GM12878 (cell line): ENCODE measurements at regions not wholly inside any gene's neighbourhood (a gene's known extent, or its start where the extent isn't known, plus 50 kb on each side); places are given as distances from the start of the nearest gene placed in this dataset.

ENCODE experiments used
- ATF7 ChIP-seq: fragments of 450-650 bp; IDR thresholded peaks from 2 replicates; pipeline ENCODE4 v1.6.1; 2016; ENCODE audit warnings: low read depth, mild to moderate bottlenecking
- BCL3 ChIP-seq: IDR thresholded peaks from 2 replicates; pipeline ENCODE4 v1.6.1; 2011; ENCODE audit warnings: borderline replicate concordance, low read depth, mild to moderate bottlenecking, moderate library complexity, low read length; ENCODE audit not compliant: insufficient read depth, poor library complexity, severe bottlenecking
- CREB1 ChIP-seq: IDR thresholded peaks from 2 replicates; pipeline ENCODE4 v1.6.1; 2012; ENCODE audit warnings: low read depth, mild to moderate bottlenecking, inconsistent platforms
- CTCF ChIP-seq, 3 experiments: IDR thresholded peaks in 2 of 3; conservative IDR thresholded peaks in 1 of 3; 2 replicates each; pipeline ENCODE4 v1.5.1; 2011; ENCODE audit warnings: low read depth in 3 of 3, low read length in 3 of 3, mild to moderate bottlenecking in 3 of 3, control low read depth in 2 of 3, moderate library complexity in 2 of 3, inconsistent platforms in 1 of 3, mixed read lengths in 1 of 3; ENCODE audit not compliant: control insufficient read depth in 2 of 3, insufficient read depth in 1 of 3; ENCODE audit errors: extremely low read depth in 1 of 3
- POLR2A ChIP-seq: IDR thresholded peaks from 2 replicates; pipeline ENCODE4 v1.6.1; 2011; ENCODE audit warnings: low read depth, mild to moderate bottlenecking, low read length
- RAD21 ChIP-seq: IDR thresholded peaks from 2 replicates; pipeline ENCODE4 v1.6.1; 2011; ENCODE audit warnings: mild to moderate bottlenecking, low read depth, low read length, moderate library complexity; ENCODE audit not compliant: insufficient read depth
- SREBF2 ChIP-seq: IDR thresholded peaks from 2 replicates; pipeline ENCODE4 v1.6.1; 2012; ENCODE audit warnings: mild to moderate bottlenecking, low read length

DNA sequence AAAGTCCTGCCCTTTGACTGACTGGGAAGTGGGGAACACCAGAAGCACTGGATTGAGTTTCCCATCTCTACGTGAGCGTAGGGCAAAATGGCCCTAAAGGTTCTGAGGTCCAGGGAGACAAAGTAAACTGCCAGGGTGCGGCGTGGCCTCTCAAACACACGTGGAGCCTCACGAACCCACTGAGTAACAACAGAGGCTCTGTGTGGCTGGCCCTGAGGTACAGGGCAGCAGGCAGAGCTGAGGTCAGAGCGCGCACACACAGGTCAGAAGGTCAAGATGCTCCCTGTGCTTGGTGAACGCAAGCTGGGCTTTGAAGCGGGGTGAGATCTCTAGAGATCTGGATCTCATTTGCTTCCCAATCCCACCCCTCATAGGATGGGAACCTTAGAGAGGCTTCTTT, 99.0 kb upstream of the ZMIZ1 start:
- no peak for TF ChIP-seq SREBF2
- TF ChIP-seq BCL3 = no peak
- TF ChIP-seq RAD21 = no peak
- TF ChIP-seq ATF7 = no peak
- no peak for TF ChIP-seq CTCF (IDR thresholded peaks at IDR 0.05 in 2 of 3, conservative IDR thresholded peaks at IDR 0.05 in 1 of 3; ENCODE audit: control insufficient read depth in 2 of 3, extremely low read depth in 1 of 3, insufficient read depth in 1 of 3, low read depth in 3 of 3, low read length in 3 of 3)
- TF ChIP-seq POLR2A = no peak
- TF ChIP-seq CREB1 = no peak
